ENCODE measurements at regions not wholly inside any gene's neighbourhood (a gene's known extent, or its start where the extent isn't known, plus 50 kb on each side); places are given as distances from the start of the nearest gene placed in this dataset.
"Not testable (repeated sequence)": the region's sequence is repeated elsewhere in the genome, so short reads cannot be mapped to it uniquely, and the experiment has no call there.

- DNase-seq: no peak
These were observed 51.6 kb downstream of the RESF1 start for GRCh38 chr12:32010631-32011336.

DNA sequence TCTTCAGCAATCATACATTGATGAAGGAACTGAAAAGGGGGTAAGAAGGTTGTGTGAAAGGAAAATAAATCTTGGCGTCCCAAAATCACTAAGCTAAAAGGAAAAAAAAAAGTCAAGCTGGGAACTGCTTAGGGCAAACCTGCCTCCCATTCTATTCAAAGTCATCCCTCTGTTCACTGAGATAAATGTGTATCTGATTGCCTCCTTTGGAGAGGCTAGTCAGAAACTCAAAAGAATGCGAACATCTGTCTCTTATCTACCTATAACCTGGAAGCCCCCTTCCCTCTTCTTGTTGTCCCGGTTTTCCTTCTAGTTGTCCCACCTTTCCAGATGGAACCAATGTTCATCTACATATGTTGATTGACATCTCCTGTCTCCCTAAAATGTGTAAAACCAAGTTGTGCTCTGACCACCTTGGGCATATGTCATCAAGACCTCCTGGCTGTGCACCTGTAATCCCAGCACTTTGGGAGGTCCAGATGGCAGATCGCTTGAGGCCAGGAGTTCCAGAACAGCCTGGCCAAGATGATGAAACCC is 53.1 kb downstream of the RESF1 start:
- no peak for DNase-seq

DNA sequence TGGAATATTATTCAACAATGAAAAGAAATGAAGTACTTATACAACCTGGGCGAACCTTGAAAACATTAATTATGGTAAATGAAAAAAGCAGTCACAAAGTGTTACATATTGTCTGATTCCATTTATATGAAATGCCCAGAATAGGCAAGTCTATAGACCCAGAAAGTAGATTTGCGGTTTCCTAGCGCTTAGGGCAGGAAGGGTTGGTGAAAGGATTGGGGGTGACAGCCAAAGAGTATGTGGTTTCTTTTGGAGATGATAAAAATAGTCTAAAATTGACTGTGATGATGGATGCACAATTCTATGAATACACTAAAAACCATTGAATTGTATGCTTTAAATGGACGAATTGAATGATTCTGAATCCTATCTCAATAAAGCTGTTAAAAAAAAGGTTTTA is 55.8 kb downstream of the RESF1 start:
- DNase-seq: no peak

GRCh38 chr12:32016680-32017482 is 57.7 kb downstream of the RESF1 start:
- no peak for DNase-seq

GRCh38 chr12:32021346-32021773 is 62.1 kb downstream of the RESF1 start:
- no peak for DNase-seq

DNA sequence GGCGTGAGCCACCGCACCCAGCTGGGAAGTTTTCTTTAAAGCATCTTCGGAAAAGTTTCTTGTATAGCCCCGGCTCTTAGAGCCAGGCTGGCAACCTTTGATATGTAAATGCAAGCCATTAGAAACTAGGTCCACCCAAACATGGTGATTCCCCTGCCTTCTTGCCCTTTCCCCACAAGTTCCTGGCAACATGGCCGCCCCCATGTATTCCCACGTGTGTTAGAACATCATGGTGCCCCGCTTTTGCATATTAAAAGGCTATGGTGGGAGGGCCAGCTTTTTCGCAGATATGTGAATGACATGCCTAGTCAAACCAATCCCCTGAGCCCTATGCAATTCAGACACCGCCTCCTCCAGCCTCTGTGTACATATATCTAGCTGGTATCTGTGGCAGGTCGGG is 63.2 kb downstream of the RESF1 start:
- not testable (repeated sequence) for DNase-seq

DNA sequence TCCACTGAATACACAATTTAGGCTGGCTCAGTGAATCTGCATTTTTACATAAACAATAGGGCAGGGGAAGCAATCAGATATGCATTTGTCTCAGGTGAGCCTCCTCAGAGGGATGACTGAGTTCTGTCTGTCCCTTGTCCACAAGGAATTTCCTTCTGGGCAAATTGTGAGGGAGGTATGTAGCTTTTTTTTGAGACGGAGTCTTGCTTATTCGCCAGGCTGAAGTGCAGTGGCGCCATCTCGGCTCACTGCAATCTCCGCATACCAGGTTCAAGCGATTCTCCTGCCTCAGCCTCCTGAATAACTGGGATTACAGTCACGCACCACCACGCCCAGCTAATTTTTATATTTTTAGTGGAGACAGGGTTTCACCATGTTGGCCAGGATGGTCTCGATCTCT is 64.6 kb downstream of the RESF1 start:
- DNase-seq: not testable (repeated sequence)

GRCh38 chr12:32024884-32025592 is 65.8 kb downstream of the RESF1 start:
- DNase-seq: no peak

- no peak for DNase-seq
These were observed 66.7 kb downstream of the RESF1 start for GRCh38 chr12:32025906-32026305.

DNA sequence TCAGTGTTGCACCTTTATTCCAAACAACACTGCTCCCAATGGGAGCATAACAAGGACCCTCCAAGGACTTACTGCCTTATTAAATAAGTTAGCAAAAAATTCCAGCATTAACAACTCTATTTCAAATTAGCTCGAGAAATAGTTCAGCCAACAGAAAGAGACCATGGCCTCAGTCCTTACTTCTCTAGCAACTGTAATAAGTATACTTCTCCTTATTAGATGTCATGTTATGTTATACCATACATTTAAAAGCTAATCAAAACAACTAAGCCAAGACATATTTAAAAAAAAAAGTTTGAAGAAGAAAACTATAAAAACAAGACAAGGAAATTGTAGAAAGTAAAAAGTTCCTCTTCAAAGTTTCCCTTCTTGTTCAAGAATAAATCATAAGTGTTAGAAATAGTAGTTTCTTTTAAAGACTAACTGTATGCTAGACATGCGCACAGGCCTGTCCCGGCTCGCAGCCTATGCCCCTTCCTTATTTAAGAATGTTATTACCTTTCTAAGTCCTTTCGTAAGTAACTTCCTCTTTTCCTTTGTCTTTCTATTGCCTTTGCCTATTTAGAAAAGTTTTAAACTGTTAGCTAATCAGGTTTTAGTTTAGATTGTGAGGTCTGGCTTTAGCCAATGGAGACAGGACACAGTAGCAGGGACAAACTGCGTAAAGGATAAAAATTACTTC is 68.6 kb downstream of the RESF1 start:
- no peak for DNase-seq

DNA sequence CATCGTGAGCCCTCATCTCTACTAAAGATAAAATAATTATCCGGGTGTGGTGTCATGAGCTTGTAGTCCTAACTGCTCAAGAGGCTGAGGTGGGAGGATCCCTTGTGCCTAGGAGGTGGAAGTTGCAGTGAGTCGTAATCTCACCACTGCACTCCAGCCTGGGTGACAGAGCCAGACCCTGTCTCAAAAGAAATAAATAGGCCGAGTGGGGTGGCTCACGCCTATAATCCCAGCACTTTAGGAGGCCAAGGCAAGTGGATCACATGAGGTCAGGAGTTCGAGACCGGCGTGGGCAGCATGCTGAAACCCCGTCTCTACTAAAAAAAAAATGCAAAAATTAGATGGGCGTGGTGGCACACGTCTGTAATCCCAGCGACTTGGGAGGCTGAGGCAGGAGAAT is 70.9 kb downstream of the RESF1 start:
- no peak for DNase-seq

GRCh38 chr12:32030676-32031075 is 71.5 kb downstream of the RESF1 start:
- DNase-seq: no peak

DNA sequence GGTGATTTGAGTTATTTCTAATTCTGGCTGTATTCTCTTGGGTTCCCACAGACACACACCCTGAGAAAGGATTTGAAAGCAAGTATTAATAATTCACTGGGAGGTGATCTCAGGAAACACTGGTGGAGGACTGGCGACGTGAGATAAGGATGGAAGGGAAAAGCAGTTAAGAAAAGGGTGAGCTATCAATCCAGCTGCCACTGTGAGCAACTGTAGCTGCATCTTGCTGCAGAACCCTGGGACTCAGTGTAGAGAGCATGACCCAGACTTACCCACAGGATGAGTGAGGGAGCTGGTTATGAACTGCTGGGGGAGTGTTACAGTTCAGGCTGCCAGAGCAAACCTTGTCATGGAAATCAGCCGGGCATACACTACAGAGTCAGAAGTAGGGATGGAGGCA is 71.9 kb downstream of the RESF1 start:
- DNase-seq: no peak

GRCh38 chr12:32032205-32032810 is 73.1 kb downstream of the RESF1 start:
- peak; percentile 23 for DNase-seq

DNA sequence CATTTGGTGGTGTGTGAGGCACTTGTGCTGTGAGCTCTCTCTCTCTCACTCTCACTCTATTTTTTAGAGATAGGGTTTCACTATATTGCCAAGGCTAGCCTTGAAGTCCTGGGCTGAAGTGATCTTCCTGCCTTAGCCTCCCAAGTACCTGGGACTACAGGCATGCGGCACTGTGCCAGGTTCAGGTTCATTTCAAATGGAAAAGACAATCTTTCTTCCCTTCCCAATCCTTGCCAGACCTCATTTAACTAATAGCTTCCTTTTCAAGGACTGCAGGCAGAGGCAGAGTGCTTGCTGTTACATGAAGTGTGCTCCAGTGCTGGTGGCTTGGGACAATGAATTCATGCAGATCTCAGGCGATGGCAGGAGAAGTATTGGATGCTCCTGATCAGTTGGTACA is 73.2 kb upstream of the BICD1 start:
- DNase-seq: no peak

DNA sequence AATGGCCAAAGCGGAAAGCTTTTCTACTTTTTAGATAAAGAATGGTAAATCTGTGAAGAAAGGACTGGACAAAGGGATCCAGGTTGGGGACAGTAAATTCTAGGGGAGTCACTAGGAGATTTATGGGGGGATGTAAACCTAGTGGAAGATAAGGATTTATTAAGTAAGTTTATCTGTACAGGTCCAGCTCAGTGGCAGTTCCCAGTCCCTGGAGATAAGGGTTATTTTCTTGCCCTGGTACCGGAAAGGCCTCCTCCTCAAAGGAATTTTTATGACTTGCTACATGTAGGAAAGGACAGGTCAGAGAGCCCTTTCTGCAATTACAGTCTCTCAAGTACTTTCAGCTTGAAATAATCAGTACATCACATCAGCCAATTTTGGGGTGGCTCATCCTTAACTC is 72.6 kb upstream of the BICD1 start:
- DNase-seq: no peak

DNA sequence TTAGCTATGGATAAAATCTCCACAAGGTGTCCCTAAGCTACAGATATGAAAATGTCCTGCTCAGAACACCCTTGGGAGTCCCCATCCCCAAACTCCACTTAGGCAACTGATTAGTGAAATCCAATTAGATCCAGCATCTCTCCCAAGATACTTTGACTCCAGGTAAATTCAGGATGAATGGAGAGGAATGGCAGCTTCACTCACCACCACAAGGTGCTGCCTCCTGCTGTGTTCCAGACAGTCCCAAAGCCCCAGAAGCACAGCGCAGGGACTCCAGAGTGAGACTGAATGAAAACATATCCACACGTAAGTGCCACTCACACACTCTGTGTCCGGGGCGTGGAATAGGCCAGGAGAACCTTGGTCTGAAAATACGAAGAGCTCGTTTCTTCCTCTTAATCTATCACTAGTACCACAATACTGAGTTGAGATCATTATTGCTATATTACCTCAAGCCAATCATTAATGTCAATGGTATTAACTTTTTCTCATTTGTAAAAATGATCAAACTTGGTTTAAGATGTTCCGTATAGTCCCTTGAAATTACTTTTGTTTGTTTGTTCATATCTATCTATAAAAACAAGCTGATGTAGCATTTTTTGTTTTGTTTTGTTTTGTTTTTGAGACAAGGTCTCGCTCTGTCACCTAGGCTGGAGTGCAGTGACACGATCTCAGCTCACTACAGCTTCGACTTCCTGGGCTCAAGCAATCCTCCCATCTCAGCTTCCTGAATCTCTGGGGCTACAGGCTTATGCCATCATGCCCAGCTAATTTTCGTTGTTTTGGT is 70.0 kb upstream of the BICD1 start:
- peak; percentile 59 for DNase-seq

DNA sequence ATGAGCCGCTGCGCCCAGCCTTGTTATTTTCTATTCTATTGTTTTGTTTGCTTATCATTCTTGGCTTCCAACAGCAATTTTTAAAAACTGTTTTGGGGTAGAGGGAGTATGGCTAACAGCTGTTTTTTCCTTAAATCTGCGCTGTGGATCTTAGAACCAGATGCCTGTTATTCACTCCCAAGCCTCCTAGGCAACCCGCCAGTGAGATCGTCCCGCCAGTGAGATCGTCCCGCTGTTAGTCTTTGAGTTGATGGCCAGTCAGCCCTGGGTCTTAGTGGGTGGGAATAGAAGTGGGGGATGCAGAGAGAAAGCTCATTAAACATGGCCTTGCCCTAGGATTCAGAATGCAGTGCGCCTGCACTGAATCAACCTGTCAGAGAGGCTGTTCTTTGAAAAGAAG is 67.3 kb upstream of the BICD1 start:
- DNase-seq: no peak

GRCh38 chr12:32039917-32040575 is 66.6 kb upstream of the BICD1 start:
- DNase-seq: no peak

DNA sequence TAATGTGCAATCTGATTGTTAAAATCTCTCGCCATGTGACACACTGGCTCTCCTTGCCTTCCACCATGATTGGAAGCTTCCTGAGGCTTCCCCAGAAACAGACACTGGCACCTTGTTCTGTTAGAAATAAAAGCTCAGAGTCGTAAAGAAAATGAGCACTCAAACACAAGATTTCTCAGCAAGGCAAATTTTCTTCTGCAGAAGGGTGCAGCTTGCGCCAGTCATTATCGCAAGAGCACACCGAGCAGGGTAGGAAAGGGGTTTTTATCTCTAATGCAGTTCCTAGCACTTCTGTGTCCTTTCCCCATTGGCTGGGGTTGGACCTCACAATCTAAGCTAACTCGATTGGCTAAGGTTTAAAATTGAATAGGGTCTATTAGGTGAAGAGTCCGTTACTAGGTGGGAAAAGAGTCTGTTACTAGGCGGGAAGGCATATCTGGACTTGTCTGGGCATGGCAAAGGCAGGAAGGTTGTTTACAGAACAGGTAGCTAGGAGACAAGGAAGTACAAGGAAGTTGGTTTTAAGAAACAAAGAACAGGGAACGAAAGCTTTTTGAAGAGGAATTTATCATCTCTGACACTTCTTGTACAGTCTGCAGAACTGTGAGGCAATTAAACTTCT is 62.6 kb upstream of the BICD1 start:
- DNase-seq: no peak

All from NCI-H82 (cell line).